Naive B cell (primary cell): ENCODE measurements at regions not wholly inside any gene's neighbourhood (a gene's known extent, or its start where the extent isn't known, plus 50 kb on each side); places are given as distances from the start of the nearest gene placed in this dataset.
A peak's percentile ranks its signal among the peaks of the same experiment; 100 is the strongest.
"Not testable (repeated sequence)": the region's sequence is repeated elsewhere in the genome, so short reads cannot be mapped to it uniquely, and the experiment has no call there.

Experiments used
- ATAC-seq, 2 donors: fragments of 150-1000 bp; cut with Tn5 transposase; 2 replicates each; pipeline ENCODE4 v1.10.0; 2021; ENCODE audit warnings: low read depth in 2 of 2, mild to moderate bottlenecking in 2 of 2, moderate library complexity in 2 of 2
- DNase-seq: peaks from one replicate; pipeline ENCODE4 v3.0.0; 2022
- H3K27ac Mint-ChIP-seq, 6 donors: one replicate each; pipeline ENCODE4 v1.8.0; 2020 to 2022; ENCODE audit warnings: mild to moderate bottlenecking in 6 of 6, mixed read lengths in 6 of 6, moderate library complexity in 5 of 6, inconsistent platforms in 2 of 6
- H3K27me3 Mint-ChIP-seq, 3 donors: one replicate each; pipeline ENCODE4 v1.8.0; 2021 to 2022; ENCODE audit warnings: mixed read lengths in 3 of 3, mild to moderate bottlenecking in 1 of 3
- H3K36me3 Mint-ChIP-seq, 2 donors: one replicate each; pipeline ENCODE4 v1.8.0; 2020 to 2022; ENCODE audit warnings: mixed read lengths in 2 of 2, inconsistent platforms in 1 of 2, mild to moderate bottlenecking in 1 of 2
- H3K4me1 Mint-ChIP-seq, 3 donors: one replicate each; pipeline ENCODE4 v1.8.0; 2020 to 2022; ENCODE audit warnings: mixed read lengths in 3 of 3, inconsistent platforms in 1 of 3, mild to moderate bottlenecking in 1 of 3, moderate library complexity in 1 of 3
- H3K4me3 Mint-ChIP-seq, 8 donors: one replicate each; pipeline ENCODE4 v1.8.0; 2020 to 2022; ENCODE audit warnings: mild to moderate bottlenecking in 8 of 8, mixed read lengths in 8 of 8, moderate library complexity in 8 of 8, inconsistent platforms in 2 of 8
- H3K9me3 Mint-ChIP-seq, 7 donors: one replicate each; pipeline ENCODE4 v1.8.0; 2020 to 2022; ENCODE audit warnings: mixed read lengths in 7 of 7, mild to moderate bottlenecking in 5 of 7, inconsistent platforms in 2 of 7, moderate library complexity in 1 of 7

DNA sequence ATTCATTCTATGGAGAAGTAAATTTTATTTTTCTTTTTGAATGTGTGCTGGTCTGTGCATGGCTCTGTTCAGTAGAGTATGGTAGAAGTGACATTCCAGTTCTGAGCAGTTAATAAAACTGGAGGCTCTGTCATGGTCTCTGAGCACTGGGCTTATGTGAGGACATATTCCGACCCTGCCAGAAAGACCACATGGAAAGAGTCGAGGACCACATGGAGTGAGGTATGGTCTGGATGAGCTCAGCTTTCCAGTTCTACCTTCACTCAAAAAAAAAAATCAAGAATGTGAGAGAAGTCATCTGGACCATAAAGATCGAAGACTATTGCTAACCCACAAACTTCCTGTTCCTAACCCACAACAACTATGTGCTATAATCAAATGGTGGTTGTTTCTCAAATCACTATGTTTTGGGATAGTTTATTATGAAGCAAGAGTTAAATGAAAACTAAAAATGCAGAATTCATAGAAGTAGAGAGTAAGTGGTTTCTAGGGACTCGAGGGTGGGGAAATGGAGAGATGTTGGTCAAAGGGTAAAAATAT, 534.2 kb upstream of the ANO5 start:
- H3K27ac Mint-ChIP-seq = peak overlapping the region in 1 of 6 donors; percentile 75
- no peaks in the 10 kb centered on the region for H3K27me3 Mint-ChIP-seq
- DNase-seq = no peak
- H3K4me1 Mint-ChIP-seq = no peaks in the 10 kb centered on the region
- H3K9me3 Mint-ChIP-seq = peaks cover 0 to 4% (median 4%) of the 10 kb centered on the region in 7 donors
- no peak for ATAC-seq
- no peak overlapping the region for H3K4me3 Mint-ChIP-seq
- no peaks in the 10 kb centered on the region for H3K36me3 Mint-ChIP-seq

DNA sequence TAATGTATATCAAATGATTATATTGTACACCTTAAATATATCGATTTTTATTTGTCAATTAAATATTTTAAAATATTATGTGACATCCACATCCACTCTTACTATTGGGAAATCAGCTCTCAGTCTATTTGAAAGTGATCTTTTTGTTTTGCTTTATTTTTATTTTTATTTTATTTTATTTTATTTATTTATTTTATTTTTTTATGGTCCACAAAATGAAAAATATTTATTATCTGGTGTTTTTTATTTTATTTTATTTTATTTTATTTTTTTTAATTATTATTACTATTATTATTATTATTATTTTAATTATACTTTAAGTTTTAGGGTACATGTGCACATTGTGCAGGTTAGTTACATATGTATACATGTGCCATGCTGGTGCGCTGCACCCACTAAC, 533.5 kb upstream of the ANO5 start:
- not testable (repeated sequence) for H3K4me1 Mint-ChIP-seq, DNase-seq, H3K36me3 Mint-ChIP-seq, H3K27me3 Mint-ChIP-seq, H3K9me3 Mint-ChIP-seq, ATAC-seq, H3K27ac Mint-ChIP-seq, H3K4me3 Mint-ChIP-seq

DNA sequence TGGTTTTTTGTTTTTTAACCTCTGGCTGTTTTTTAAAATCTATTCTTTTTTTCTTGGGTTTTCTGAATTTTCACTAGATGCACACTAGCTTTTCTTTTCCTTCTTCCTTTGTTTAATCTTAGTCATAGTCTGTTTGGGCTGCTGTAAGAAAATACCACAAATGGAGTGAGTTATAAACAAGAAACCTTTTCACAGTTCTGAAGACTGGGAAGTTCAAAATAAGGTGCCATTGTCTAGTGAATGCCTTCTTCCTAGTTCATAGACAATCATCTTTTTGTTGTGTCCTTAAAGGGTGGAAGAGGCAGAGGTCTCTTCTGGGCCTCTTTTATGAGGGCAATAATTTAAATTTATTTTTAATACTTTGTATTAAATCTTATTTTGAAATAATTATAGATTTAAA, 532.9 kb upstream of the ANO5 start:
- Mint-ChIP-seq H3K36me3 (no peaks in the 10 kb centered on the region), H3K9me3 (peaks cover 0 to 4% (median 4%) of the 10 kb centered on the region in 7 donors), H3K27me3 (no peaks in the 10 kb centered on the region), H3K4me1 (no peaks in the 10 kb centered on the region), H3K4me3 (no peak overlapping the region), H3K27ac (no peak overlapping the region)
- ATAC-seq = no peak
- DNase-seq = no peak

DNA sequence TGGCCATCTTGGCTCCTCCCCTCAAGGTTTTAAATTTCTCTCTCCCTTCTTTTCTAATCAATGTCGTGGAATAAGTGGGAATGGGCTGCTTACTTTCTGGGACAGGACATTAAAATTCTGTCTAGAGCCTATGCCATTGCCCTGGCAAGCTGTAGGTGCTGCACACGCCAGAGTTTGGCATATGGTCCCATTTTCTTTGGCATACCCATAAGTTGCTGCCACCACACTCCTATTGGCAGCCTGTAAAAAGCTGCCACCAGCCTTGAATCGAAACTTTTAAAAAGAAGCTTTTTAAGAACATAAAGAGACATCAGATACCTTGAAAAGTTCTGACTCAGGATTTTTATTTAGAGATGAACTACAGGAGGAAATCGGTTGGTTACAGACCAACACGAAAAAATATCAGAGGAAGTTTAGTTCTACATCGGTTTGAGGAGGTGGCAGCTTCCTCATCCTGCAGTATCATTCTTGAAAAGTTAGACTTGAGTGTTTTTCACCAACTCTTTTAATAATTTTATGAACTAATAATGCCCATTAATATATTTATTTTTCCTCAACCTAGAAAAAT, 517.8 kb upstream of the ANO5 start:
- Mint-ChIP-seq H3K4me3 (no peak overlapping the region), H3K36me3 (no peaks in the 10 kb centered on the region), H3K4me1 (no peaks in the 10 kb centered on the region), H3K27me3 (no peaks in the 10 kb centered on the region), H3K27ac (no peak overlapping the region), H3K9me3 (peaks cover 0 to 9% (median 0%) of the 10 kb centered on the region in 7 donors)
- ATAC-seq = no peak
- DNase-seq = no peak

DNA sequence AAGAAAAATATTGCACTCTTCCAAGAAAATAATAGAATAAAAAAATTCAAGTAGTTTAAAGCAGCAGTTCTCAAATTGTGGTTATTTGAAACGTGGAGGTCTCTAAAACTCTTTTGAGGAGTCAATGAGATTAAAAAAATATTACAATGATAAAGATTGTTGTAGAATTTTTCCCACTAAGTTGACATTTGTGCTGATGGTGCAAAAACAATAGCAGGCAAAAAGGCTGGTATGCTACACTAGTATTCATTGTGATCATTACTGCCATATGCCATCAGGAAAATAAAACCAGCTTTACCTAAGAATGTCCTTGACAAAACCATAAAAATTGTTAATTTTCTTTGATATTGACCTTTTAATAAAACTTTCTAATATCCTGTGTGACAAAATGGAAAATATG, 505.2 kb upstream of the ANO5 start:
- Mint-ChIP-seq H3K4me1 (no peaks in the 10 kb centered on the region), H3K27me3 (no peaks in the 10 kb centered on the region), H3K9me3 (peaks cover 5 to 22% (median 12%) of the 10 kb centered on the region in 7 donors), H3K27ac (no peak overlapping the region), H3K4me3 (no peak overlapping the region), H3K36me3 (no peaks in the 10 kb centered on the region)
- ATAC-seq (no peak), DNase-seq (no peak)

DNA sequence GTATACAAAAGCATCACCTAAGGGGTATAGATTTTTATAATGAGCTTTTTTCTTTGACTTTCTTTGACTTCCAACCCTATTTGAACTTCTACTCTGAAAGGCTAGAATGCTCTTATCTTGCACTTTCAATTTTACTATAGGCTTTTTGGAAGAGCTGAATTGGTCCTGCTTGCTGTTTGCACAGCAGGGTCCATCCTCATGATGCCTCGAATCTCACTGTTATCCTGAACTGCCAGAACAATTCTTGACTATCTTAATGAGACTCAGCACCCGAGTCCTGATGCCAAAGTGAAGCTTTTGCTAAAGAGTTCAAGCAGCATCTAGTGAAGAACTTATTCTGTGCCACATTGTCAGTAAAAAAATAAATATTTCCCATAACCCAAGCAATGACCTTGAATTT, 488.3 kb upstream of the ANO5 start:
- H3K4me1 Mint-ChIP-seq = no peaks in the 10 kb centered on the region
- ATAC-seq = no peak
- peaks cover 0 to 4% (median 0%) of the 10 kb centered on the region in 7 donors for H3K9me3 Mint-ChIP-seq
- no peaks in the 10 kb centered on the region for H3K36me3 Mint-ChIP-seq
- no peak overlapping the region for H3K4me3 Mint-ChIP-seq
- H3K27me3 Mint-ChIP-seq = no peaks in the 10 kb centered on the region
- no peak overlapping the region for H3K27ac Mint-ChIP-seq
- DNase-seq = no peak

DNA sequence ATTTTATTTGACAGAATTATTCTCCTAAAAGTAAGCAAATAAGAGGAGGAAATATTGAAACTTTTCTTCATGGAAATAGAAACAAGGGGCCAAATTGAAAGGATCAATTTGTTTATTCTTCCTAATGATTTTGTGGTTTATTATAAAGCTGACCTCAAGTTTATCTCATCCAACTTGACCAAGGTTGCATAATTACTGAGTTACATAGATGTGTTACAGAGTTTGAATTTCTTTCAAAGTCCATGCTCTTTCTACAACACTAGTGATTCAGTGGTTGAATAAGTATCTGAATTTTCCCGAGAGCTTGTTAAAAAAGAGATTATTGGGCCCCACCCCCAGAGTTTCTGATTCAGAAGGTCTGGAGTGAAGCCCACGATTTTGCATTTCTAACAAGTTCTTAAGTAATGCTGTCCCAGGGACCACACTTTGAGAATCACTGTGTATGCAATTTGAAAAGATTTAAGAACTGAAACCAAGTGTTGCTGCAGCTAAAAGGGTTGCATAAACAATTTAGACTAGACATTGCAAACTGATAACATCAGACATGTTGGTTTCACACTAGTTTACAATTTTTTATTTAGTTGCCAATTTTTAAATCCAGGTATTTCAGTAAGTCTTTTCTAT, 485.7 kb upstream of the ANO5 start:
- H3K4me3 Mint-ChIP-seq = no peak overlapping the region
- H3K27me3 Mint-ChIP-seq = no peaks in the 10 kb centered on the region
- DNase-seq (no peak), ATAC-seq (no peak)
- H3K27ac Mint-ChIP-seq = no peak overlapping the region
- H3K36me3 Mint-ChIP-seq = no peaks in the 10 kb centered on the region
- no peaks in the 10 kb centered on the region for H3K4me1 Mint-ChIP-seq
- H3K9me3 Mint-ChIP-seq = peaks cover 0 to 4% (median 0%) of the 10 kb centered on the region in 7 donors

DNA sequence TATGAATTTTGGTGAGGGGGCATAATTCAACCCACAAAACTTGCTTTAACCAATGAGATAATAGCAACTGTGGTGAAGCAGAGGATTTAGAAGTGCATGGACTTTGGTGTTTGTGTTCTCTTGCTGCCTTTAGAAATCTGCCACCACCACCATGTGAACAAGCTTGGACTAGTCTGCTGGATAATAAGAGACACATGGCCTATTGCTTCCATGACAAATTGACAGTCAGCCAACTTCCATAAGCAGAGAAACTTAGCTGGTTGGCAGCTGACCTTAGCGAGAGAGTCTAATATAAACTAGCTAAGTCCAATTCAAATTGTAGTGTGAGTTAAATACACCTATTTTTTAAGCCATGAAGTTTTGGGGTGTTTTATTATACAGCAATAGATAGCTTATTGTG, 482.1 kb upstream of the ANO5 start:
- H3K36me3 Mint-ChIP-seq = no peaks in the 10 kb centered on the region
- no peak overlapping the region for H3K27ac Mint-ChIP-seq
- H3K27me3 Mint-ChIP-seq = no peaks in the 10 kb centered on the region
- H3K4me1 Mint-ChIP-seq = no peaks in the 10 kb centered on the region
- peaks cover 0 to 7% (median 3%) of the 10 kb centered on the region in 7 donors for H3K9me3 Mint-ChIP-seq
- ATAC-seq = no peak
- H3K4me3 Mint-ChIP-seq = no peak overlapping the region
- DNase-seq = no peak

DNA sequence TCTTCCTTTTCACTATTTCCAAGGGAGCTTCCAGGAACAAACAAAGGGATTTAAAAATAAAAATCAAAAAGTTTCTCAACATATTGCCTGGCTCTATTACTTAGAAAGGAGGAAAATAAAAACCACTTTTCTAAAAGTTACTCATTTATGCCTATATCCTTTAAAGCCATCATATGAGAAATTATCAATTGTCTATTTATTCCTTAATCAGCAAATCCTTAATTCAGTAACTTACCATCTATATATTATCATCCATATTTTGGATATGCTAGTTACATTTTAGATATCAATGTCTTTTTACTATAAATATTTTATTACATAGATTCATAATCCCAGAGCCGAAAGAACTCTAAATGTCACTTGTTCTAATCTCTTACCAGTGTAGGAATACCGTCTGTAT, 481.5 kb upstream of the ANO5 start:
- Mint-ChIP-seq H3K27ac (peak overlapping the region in 1 of 6 donors; percentile 29), H3K4me3 (no peak overlapping the region), H3K9me3 (peaks cover 0 to 7% (median 3%) of the 10 kb centered on the region in 7 donors), H3K36me3 (no peaks in the 10 kb centered on the region), H3K27me3 (no peaks in the 10 kb centered on the region), H3K4me1 (no peaks in the 10 kb centered on the region)
- no peak for ATAC-seq
- DNase-seq = no peak

DNA sequence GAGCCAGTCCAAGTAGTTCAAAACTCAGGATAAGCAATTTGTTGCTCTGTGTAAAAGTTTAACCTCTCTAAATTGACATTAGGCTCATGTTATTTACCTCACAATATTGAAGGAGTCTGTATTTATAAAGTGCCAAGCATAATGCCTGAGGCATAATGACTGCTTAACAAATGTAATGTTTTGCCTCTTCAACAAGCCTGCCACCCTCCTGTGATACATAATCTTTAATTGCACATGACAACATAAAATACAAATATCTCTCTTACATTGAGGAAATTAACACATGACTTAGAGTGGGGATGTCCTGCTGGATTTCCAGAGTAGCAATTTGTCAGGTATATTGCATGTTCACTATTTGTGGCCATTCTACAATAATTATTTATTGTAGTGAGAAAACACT, 469.2 kb upstream of the ANO5 start:
- Mint-ChIP-seq H3K9me3 (peaks cover 0 to 7% (median 5%) of the 10 kb centered on the region in 7 donors), H3K4me3 (no peak overlapping the region), H3K27me3 (no peaks in the 10 kb centered on the region), H3K4me1 (no peaks in the 10 kb centered on the region), H3K27ac (no peak overlapping the region), H3K36me3 (no peaks in the 10 kb centered on the region)
- ATAC-seq (no peak), DNase-seq (no peak)

DNA sequence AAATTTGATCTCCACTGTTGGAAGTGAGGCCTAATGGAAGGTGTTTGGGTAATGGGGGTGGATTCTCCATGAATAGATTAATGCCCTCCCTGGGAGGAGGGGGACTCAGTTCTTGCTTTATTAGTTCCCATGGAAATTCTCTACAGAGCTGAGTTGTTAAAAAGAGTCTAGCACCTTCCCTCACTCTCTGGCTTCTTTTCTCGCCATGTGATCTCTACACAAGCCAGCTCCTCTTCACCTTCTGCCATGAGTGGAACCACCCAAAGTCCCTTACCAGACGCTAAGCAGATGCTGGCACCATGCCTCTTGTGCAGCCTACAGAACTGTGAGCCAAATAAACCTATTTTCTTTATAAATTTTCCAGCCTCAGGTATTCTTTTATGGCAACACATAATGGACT, 465.8 kb upstream of the ANO5 start:
- Mint-ChIP-seq H3K9me3 (peaks cover 0 to 16% (median 7%) of the 10 kb centered on the region in 7 donors), H3K36me3 (no peaks in the 10 kb centered on the region), H3K4me3 (no peak overlapping the region), H3K4me1 (no peaks in the 10 kb centered on the region), H3K27me3 (no peaks in the 10 kb centered on the region), H3K27ac (no peak overlapping the region)
- no peak for ATAC-seq
- DNase-seq = no peak

DNA sequence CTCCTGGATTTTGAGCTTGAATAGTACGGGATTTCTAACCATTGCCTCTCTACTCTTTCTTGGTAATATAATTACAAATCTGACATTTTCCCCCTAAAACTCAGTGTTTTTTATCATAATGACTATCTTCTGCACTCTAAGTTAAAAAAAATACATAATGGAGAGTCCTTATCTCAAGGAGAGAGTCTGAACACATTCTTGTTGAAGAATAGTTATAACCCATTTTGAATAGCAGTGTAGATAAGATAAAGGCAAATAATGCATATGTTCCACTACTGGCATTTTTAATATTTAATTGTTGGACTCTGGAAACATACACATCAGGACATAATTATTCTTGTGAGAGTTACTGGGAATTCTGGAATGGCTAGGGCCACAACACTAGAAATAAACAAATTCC, 456.5 kb upstream of the ANO5 start:
- ATAC-seq (no peak), DNase-seq (no peak)
- Mint-ChIP-seq H3K36me3 (no peaks in the 10 kb centered on the region), H3K9me3 (peaks cover 2 to 11% (median 9%) of the 10 kb centered on the region in 7 donors), H3K27ac (no peak overlapping the region), H3K27me3 (no peaks in the 10 kb centered on the region), H3K4me1 (no peaks in the 10 kb centered on the region), H3K4me3 (no peak overlapping the region)

DNA sequence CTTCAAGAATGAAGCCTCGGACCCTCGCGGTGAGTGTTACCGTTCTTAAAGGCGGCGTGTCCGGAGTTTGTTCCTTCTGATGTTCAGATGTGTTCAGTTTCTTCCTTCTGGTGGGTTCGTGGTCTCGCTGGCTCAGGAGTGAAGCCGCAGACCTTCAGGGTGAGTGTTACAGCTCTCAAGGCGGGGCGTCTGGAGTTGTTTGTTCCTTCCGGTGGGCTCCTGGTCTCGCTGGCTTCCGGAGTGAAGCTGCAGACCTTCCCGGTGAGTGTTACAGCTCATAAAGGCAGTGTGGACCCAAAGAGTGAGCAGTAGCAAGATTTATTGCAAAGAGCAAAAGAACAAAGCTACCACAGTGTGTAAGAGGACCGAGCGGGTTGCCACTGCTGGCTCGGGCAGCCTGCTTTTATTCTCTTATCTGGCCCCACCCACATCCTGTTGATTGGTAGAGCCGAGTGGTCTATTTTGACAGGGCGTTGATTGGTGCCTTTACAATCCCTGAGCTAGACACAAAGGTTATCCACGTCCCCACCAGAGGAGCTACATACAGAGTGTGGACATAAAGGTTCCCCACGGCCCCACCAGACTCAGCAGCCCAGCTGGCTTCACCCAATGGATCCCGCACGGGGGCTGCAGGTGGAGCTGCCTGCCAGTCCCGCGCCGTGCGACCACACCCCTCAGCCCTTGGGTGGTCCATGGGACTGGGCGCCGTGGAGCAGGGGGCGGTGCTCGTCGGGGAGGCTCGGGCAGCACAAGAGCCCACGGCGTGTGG, 440.2 kb upstream of the ANO5 start:
- peak; percentile 17 for DNase-seq

DNA sequence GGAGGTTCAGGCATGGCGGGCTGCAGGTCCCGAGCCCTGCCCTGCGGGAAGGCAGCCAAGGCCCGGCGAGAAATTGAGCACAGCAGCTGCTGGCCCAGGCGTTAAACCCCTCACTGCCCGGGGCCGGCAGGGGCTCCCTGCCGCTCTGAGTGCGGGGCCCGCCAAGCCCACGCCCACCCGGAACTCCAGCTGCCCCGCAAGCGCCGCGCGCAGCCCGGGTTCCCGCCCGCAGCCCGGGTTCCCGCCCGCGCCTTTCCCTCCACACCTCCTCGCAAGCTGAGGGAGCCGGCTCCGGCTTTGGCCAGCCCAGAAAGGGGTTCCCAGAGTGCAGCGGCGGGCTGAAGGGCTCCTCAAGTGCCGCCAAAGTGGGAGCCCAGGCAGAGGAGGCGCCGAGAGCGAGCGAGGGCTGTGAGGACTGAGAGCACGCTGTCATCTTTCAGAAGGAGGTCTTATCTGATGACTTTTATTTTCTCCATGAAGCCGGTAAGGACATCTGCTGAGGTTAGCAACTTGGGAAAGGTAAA, 439.6 kb upstream of the ANO5 start:
- H3K27ac Mint-ChIP-seq, H3K36me3 Mint-ChIP-seq, H3K4me1 Mint-ChIP-seq, DNase-seq, ATAC-seq, H3K27me3 Mint-ChIP-seq: not testable (repeated sequence)
- peaks cover 3 to 43% (median 11%) of the 10 kb centered on the region in 7 donors for H3K9me3 Mint-ChIP-seq
- peak overlapping the region in 3 of 8 donors; percentile 46 to 90 (median 61) for H3K4me3 Mint-ChIP-seq

More for the DNA sequence above, 440.2 kb upstream of the ANO5 start:
- not testable (repeated sequence) for H3K4me1 Mint-ChIP-seq, H3K36me3 Mint-ChIP-seq, ATAC-seq, H3K27me3 Mint-ChIP-seq
- Mint-ChIP-seq H3K27ac (peak overlapping the region in 1 of 6 donors; percentile 82), H3K4me3 (peak overlapping the region in 6 of 8 donors; percentile 49 to 90 (median 66)), H3K9me3 (peaks cover 3 to 41% (median 10%) of the 10 kb centered on the region in 7 donors)
